HAP-1 (cell line): ENCODE measurements at regions not wholly inside any gene's neighbourhood (a gene's known extent, or its start where the extent isn't known, plus 50 kb on each side); places are given as distances from the start of the nearest gene placed in this dataset.
"Not testable (repeated sequence)": the region's sequence is repeated elsewhere in the genome, so short reads cannot be mapped to it uniquely, and the experiment has no call there.

ENCODE experiments used
- DNase-seq, 2 experiments: peaks; one replicate each; pipeline ENCODE4 v3.0.0-alpha.2; 2016 to 2020; ENCODE audit warnings: low spot score in 2 of 2
- H3K27me3 ChIP-seq: fragments of 250-450 bp; sonication (Bioruptor Pico); 2 replicates; pipeline ENCODE4 v1.5.1; 2020; ENCODE audit warnings: low read depth, mild to moderate bottlenecking, moderate library complexity
- H3K36me3 ChIP-seq: fragments of 250-450 bp; sonication (Bioruptor Pico); replicated peaks from 2 replicates; pipeline ENCODE4 v1.5.1; 2020; ENCODE audit warnings: mild to moderate bottlenecking
- H3K4me1 ChIP-seq: fragments of 250-450 bp; sonication (Bioruptor Pico); 2 replicates; pipeline ENCODE4 v1.5.1; 2020; ENCODE audit warnings: mild to moderate bottlenecking
- H3K4me3 ChIP-seq: fragments of 250-450 bp; sonication (Bioruptor Pico); 2 replicates; pipeline ENCODE4 v1.5.1; 2020; ENCODE audit warnings: mild to moderate bottlenecking, moderate library complexity
- H3K9me3 ChIP-seq: fragments of 250-450 bp; sonication (Bioruptor Pico); 2 replicates; pipeline ENCODE4 v1.5.1; 2020; ENCODE audit warnings: mild to moderate bottlenecking, moderate library complexity
- in situ Hi-C: fragments of 300-500 bp; cut with MboI; formaldehyde crosslinking; loops from 3 replicates; pipeline ENCODE4 v1.14.3; 2020; ENCODE audit warnings: low sequenced_read_pairs, inconsistent platforms, mixed read lengths

DNA sequence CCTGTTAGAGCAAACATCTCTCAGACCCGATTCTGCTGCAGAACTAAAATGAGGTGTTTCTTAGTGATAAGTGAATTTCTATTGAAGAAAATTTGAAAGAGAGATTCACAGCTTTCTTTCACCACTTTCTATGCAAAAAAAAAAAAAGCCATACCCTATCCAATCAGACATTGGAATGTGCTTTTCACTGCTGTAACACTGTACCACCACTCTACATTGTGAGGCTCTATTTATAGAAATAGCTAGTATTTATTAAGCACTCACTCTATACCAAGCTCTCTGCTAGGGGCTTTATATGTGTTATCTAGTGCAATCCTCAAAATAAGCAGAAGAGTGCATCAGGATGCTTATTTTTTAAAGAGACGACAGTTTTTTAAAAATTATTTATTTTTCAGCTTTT lies 580.6 kb upstream of the VRK2 start:
- H3K4me3 ChIP-seq: no peak overlapping the region

DNA sequence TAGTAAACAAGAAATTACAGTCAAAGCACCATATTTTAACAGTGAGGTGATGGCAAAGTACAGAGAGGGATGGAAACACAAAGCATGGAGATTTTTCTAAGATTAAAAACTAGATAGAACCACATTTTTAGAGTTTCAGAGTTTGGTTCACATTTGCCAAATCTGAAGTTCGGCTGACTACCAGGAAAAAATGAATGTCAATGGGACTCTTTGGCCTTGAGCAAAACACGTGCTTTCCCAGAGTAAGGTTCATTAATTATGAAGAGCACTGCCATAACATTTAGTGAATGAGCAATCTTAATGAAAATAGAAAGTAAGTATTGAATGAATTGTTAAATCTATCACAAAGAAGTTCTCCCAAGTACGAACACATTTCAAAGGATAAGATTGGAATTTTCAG lies 571.2 kb upstream of the VRK2 start:
- DNase-seq: peak in 1 of 2 experiments; percentile 61
- Histone ChIP-seq H3K4me1 (peaks cover 15% of the 10 kb centered on the region), H3K9me3 (no peaks in the 10 kb centered on the region), H3K36me3 (no peaks in the 10 kb centered on the region), H3K4me3 (no peak overlapping the region), H3K27me3 (no peaks in the 10 kb centered on the region)
- in situ Hi-C loops: no loop called here

More for the DNA sequence above, 580.6 kb upstream of the VRK2 start:
- Histone ChIP-seq H3K36me3 (no peaks in the 10 kb centered on the region), H3K9me3 (no peaks in the 10 kb centered on the region), H3K4me1 (no peaks in the 10 kb centered on the region), H3K27me3 (no peaks in the 10 kb centered on the region)
- in situ Hi-C loops: no loop called here
- no peak for DNase-seq

DNA sequence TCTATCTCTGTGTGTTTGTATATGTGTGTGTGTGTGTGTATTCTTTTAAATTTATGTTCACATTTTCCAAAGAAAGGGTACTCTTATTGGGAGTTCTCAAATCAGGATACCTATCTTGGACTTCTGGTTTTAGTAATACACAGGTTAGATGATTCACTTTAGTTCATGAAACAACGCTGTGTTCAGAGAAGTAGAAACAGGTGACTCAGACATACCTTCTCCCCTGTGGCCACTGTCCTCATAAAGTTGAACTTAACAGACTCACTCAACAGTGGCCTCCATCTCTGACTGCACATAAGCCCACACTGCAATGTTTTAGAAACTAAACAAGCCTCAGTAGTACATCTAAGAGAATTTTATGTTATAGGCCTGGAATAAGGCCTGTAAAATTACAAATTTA lies 566.6 kb upstream of the VRK2 start:
- DNase-seq: no peak
- in situ Hi-C loops: no loop called here
- H3K4me1 ChIP-seq: peaks cover 15% of the 10 kb centered on the region
- H3K4me3 ChIP-seq: no peak overlapping the region
- no peaks in the 10 kb centered on the region for H3K36me3 ChIP-seq
- H3K27me3 ChIP-seq: no peaks in the 10 kb centered on the region
- no peaks in the 10 kb centered on the region for H3K9me3 ChIP-seq

DNA sequence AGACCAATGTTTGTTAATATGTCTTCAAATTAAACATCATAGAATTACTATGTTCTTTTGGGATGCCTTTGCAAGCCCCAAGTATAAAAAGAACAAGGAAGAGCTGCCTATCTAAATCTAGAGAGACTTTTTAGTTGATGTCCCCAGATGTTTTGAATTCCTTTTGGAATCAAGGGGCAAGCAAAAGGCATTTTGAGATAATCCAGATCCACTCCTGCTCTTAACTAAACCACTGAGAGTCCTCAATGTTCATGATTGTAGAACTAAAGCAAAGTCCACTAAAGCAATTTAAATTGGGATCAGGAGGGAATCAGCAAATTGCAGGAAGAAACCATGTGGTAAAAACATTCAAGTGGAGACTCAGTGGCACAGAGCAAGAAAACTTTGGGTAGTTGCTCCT lies 558.5 kb upstream of the VRK2 start:
- Histone ChIP-seq H3K9me3 (no peaks in the 10 kb centered on the region), H3K27me3 (no peaks in the 10 kb centered on the region), H3K4me1 (no peaks in the 10 kb centered on the region), H3K36me3 (no peaks in the 10 kb centered on the region), H3K4me3 (no peak overlapping the region)
- in situ Hi-C loops: no loop called here
- no peak for DNase-seq

DNA sequence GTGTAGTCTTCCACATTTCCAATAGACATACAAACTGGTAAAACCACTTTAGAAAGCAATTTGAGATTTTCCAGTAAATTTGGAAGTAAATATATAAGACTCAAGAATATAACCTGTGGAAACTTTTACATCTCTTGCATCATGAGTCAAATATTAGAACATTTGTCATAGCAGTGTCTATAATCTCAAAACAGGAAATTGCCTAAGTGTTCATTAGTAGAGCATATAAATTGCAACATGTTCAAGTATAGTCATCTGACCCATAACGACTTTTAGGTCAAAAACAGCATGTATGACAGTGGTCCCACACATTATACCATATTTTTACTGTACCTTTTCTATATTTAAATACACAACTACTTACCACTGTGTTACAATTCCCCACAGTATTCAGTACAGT lies 555.9 kb upstream of the VRK2 start:
- Histone ChIP-seq H3K4me1 (no peaks in the 10 kb centered on the region), H3K27me3 (no peaks in the 10 kb centered on the region), H3K36me3 (no peaks in the 10 kb centered on the region), H3K4me3 (no peak overlapping the region), H3K9me3 (no peaks in the 10 kb centered on the region)
- in situ Hi-C loops: no loop called here
- no peak for DNase-seq

DNA sequence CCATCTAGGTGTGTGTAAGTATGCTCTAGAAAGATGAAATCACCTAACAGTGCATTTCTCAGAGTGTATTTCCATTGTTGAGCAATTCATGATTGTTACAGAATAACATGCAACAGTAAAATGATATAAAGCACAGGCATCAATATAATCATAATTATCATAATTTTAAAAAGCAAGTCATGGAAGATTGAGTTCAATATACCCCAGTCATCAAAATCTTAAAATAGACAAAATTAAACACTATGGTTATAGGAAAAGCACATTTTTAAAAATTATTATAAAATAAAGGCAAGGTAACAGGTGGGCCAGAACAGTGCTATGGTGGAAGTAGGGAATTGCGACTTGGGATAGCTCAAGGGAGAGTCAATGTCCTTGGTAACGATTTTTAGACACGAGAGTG lies 555.4 kb upstream of the VRK2 start:
- Histone ChIP-seq H3K27me3 (no peaks in the 10 kb centered on the region), H3K36me3 (no peaks in the 10 kb centered on the region), H3K9me3 (no peaks in the 10 kb centered on the region), H3K4me3 (no peak overlapping the region), H3K4me1 (no peaks in the 10 kb centered on the region)
- in situ Hi-C loops: no loop called here
- DNase-seq: no peak

DNA sequence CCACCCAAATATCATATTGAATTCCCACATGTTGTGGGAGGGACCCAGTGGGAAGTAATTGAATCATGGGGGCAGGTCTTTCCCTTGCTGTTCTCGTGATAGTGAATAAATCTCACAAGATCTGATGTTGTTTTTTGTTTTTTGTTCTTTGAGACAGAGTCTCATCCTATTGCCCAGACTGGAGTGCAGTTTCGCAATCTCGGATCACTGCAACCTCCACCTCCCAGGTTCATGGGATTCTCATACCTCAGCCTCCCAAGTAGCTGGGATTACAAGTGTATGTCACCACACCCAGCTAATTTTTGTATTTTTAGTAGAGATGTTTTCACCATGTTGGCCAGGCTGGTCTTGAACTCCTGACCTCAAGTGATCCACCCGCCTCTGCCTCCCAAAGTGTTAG lies 552.6 kb upstream of the VRK2 start:
- in situ Hi-C loops, H3K4me1 ChIP-seq, H3K9me3 ChIP-seq, H3K36me3 ChIP-seq, H3K27me3 ChIP-seq, DNase-seq, H3K4me3 ChIP-seq: not testable (repeated sequence)

DNA sequence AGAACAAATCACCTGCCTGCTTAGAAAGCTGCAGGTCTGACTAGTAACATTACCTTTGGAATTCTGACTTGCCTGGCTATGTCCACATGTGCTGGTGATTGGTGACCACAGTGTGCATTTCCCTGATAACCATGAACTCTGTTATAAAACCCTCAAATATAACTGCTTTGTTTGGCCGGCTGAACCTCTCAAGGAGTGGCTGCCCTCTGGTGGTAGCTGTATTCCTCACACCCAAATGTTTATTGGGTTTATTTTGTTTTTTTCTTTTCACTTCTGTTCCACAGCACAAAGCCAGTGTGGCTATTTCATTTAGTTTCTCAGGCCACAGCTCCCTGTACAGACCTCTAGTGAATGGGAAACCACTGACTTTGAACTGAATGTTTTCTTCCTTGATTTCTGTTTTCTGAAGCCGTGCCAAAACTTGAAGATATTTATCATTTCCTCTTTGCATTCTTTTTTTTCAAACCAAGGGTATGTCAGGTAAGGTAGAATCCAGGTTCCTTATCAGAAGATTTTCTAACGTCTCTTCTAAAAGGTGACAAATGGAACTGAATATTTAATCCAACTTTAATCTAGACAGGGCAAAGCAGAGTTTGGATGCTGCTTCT lies 549.0 kb upstream of the VRK2 start:
- Histone ChIP-seq H3K36me3 (no peaks in the 10 kb centered on the region), H3K27me3 (no peaks in the 10 kb centered on the region), H3K4me3 (no peak overlapping the region), H3K4me1 (peaks cover 19% of the 10 kb centered on the region), H3K9me3 (no peaks in the 10 kb centered on the region)
- in situ Hi-C loops: no loop called here
- peak; percentile 63 to 75 for DNase-seq

DNA sequence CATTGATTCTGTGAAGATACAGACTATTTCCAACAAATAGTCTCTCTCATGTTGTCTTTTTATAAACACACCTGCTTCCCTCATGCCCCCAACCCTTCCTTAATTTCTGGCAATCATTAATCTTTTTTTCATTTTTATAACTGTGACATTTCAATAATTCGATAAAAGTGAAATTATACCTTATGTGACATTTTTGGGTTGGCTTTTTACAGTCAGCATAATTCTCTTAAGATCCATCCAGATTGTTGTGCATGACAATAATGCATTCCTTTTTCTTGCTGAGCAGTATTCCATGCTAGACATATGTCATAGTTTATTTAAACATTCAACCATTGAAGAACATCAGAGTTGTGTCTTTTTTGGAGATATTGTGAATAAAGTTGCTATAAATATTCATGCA lies 541.8 kb upstream of the VRK2 start:
- in situ Hi-C loops: loop anchor here (25.0 kb wide), 1 partner anchor 1317 kb away; the partner anchor contains the start of gene CCDC85A
- Histone ChIP-seq H3K36me3 (no peaks in the 10 kb centered on the region), H3K4me1 (peaks cover 14% of the 10 kb centered on the region), H3K4me3 (no peak overlapping the region), H3K9me3 (no peaks in the 10 kb centered on the region), H3K27me3 (no peaks in the 10 kb centered on the region)
- DNase-seq: no peak

DNA sequence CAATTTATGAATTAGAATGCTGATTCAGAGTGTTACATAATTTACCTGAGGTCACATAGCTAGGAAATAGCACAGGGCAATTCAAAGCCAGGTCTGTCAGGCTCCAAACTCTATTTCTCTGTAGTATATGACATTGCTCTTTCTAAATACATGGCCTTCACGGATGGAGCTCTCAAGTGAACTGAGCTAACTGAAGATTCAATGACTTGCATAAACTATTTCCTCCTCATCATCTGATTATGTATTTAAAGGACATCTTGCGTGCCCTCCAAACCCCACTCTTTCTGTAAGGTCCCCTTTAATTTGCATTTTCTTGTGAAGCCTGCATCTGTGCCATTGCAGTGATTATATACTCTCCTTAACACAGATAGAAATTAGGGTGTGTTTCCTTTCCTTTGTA lies 537.4 kb upstream of the VRK2 start:
- no peaks in the 10 kb centered on the region for H3K36me3 ChIP-seq

DNA sequence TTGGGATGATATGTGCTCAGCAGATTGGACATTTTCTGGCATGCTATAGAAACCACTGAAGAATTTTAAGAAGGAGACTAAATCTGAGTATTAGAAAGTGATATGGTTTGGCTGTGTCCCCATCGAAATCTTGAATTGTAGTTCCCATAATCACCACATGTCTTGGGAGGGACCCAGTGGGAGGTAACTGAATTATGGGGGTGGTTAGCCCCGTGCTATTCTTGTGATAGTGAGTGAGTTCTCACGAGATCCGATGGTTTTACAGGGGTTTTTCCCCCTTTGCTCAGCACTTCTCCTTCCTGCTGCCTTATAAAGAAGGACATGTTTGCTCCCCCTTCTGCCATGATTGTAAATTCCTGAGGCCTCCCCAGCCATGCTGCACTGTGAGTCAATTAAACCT lies 535.9 kb upstream of the VRK2 start:
- Histone ChIP-seq H3K9me3 (no peaks in the 10 kb centered on the region), H3K36me3 (no peaks in the 10 kb centered on the region), H3K4me3 (no peak overlapping the region), H3K4me1 (no peaks in the 10 kb centered on the region), H3K27me3 (no peaks in the 10 kb centered on the region)
- DNase-seq: peak in 1 of 2 experiments; percentile 7
- in situ Hi-C loops: loop anchor here (25.0 kb wide), 1 partner anchor 1323 kb away; the partner anchor contains the start of gene CCDC85A

More for the DNA sequence above, 537.4 kb upstream of the VRK2 start:
- Histone ChIP-seq H3K27me3 (no peaks in the 10 kb centered on the region), H3K4me3 (no peak overlapping the region), H3K9me3 (no peaks in the 10 kb centered on the region), H3K4me1 (no peaks in the 10 kb centered on the region)
- no peak for DNase-seq
- in situ Hi-C loops: loop anchor here (25.0 kb wide), 1 partner anchor 1322 kb away; the partner anchor contains the start of gene CCDC85A

DNA sequence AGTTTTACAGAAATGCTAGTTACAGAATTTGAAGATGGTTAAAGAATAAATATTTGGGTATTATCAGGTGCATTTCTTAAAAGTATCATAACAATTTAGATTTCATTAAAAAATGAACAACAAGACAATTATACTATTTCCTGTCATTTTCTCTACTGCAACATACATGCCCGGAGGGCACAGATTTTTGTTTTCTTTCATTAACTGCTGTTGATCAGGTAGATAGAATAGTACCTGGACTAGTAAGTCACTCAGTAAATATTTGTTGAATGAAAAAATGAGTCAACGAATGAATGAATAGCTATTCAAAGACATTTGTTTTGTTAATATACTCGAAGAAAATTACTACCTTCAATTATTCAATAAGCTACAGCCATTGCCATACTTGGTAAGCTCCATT lies 531.2 kb upstream of the VRK2 start:
- Histone ChIP-seq H3K4me1 (no peaks in the 10 kb centered on the region), H3K9me3 (no peaks in the 10 kb centered on the region), H3K4me3 (no peak overlapping the region), H3K27me3 (no peaks in the 10 kb centered on the region), H3K36me3 (no peaks in the 10 kb centered on the region)
- in situ Hi-C loops: loop anchor here (25.0 kb wide), 1 partner anchor 1328 kb away; the partner anchor contains the start of gene CCDC85A
- DNase-seq: no peak

DNA sequence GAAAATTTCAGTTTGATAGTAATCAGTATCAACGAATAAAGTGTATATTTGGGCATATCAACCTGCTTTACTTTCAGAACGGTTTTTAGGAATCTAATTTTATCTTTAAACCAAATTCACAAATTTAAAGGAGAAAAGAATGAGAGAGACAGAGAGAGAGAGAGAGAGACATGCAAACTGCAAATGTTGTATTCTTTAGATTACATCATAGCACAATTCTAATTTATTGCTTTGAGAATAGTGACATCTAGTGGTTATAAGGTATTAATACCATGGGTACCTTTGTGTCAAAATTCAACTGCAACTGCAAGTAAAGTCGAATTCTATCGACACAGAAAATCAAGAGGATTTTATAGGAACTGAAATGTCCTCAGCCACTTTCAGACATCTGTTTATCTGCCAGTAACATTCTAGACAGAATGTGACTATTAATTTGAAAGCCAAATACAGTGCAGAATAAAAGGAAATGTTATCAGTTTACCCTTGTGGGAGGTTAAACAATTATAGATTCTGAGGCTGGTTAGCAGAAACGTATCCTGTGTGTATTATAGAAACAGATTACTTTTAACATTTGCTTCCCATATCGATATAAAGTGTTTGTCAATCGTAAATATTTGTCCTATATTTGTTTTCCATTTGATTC lies 529.8 kb upstream of the VRK2 start:
- no peaks in the 10 kb centered on the region for H3K4me1 ChIP-seq
- H3K27me3 ChIP-seq: no peaks in the 10 kb centered on the region
- in situ Hi-C loops: loop anchor here (25.0 kb wide), 1 partner anchor 1330 kb away; the partner anchor contains the start of gene CCDC85A
- no peaks in the 10 kb centered on the region for H3K36me3 ChIP-seq
- H3K4me3 ChIP-seq: no peak overlapping the region
- H3K9me3 ChIP-seq: no peaks in the 10 kb centered on the region
- DNase-seq: peak in 1 of 2 experiments; percentile 58

DNA sequence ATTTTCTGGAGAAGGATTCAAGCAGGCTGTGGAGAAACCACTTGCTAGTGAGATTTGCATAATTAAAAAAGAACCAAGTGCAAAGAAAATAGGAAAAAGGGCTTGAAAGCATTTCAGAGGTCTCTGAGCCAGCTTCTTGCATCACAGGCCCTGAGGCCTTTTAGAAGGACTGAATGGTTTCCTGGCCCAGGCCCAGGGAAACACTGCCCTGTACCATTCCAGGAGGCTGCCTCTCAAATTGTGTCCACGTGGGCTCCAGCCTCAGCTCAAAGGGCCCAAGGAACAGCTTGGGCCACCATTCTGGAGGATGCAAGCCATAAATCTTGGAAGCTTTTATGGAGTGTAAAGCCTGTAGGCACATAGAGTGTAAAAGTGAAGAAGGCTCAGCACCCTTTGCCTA lies 523.3 kb upstream of the VRK2 start:
- DNase-seq: no peak
- H3K4me1 ChIP-seq: no peaks in the 10 kb centered on the region
- in situ Hi-C loops: loop anchor here (25.0 kb wide), 1 partner anchor 1336 kb away; the partner anchor contains the start of gene CCDC85A
- no peaks in the 10 kb centered on the region for H3K27me3 ChIP-seq
- H3K9me3 ChIP-seq: no peaks in the 10 kb centered on the region
- H3K36me3 ChIP-seq: no peaks in the 10 kb centered on the region
- no peak overlapping the region for H3K4me3 ChIP-seq
